ENCODE measurements at regions not wholly inside any gene's neighbourhood (a gene's known extent, or its start where the extent isn't known, plus 50 kb on each side); places are given as distances from the start of the nearest gene placed in this dataset.

- no peak for DNase-seq (ENCODE audit: low read depth in 2 of 2)
These were observed 66.6 kb upstream of the IGFBP3 start for GRCh38 chr7:45987521-45988290.

GRCh38 chr7:45986355-45987298 is 65.6 kb upstream of the IGFBP3 start:
- no peak for DNase-seq (ENCODE audit: low read depth in 2 of 2)

DNA sequence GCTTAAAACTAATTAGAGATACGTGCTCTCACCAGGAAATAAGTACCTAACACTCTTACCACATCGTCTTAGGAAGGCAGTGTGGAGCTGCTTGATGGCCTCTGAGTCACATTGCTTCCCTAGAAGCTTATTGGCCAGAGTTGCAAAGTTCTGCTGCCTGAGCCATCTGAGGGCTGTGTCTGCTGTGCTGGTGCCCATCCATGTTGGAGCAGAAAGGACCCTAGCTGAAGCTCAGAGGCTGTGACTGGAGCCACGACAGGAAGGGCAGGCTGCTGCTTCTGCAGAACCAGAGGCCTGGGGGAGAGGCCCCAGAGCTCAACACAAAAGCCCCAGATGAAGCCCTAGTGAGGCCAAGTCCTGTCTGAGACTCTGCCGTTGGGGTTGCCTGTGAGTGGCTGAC is 64.8 kb upstream of the IGFBP3 start:
- DNase-seq (ENCODE audit: low read depth in 2 of 2): no peak

DNA sequence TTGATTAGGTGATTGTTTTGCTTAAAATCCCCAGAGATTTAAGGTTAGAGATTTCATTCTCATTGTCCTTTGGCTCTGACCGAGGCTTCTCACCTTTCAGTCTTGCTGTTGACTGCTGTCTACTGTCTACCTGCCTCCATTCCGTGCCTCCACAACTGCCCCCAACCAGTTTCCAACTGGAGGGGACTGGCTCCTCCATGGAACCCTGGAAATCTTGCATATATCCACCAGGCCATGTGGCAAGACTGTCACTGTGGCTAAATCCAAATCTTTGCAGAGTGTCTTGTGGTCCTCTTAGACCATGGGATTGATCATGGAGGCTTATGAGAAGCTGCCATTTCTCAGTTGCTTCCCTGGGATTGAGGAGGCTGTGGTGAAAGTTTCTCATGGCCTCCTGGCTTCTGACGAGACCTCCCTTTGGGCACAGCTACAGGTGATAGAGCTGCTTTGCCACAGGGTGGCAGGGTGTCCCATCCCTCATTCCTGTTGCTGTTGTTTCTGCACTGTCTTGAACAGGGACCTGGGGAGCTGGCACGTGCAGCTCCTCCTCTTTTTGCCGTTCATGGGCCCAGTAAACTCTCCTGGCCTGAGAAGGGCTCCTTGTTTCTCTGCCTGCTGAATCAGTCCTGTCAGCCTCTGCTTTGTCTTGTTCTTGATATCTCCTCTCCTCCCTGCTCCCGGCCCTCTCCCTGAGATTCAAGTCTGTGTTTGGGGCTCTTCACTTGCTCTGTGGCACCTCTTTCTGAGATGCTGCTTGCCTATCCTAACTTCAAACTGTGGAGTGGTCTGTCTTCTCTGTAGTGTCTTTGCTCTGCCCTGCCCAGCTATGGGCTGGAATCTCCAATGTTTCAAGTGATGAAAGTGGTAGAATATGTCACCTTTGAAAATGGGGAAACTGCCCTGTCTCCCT is 63.6 kb upstream of the IGFBP3 start:
- DNase-seq (ENCODE audit: low read depth in 2 of 2): no peak

GRCh38 chr7:45983720-45984255 is 62.7 kb upstream of the IGFBP3 start:
- no peak for DNase-seq (ENCODE audit: low read depth in 2 of 2)

GRCh38 chr7:45982907-45983719 is 62.0 kb upstream of the IGFBP3 start:
- no peak for DNase-seq (ENCODE audit: low read depth in 2 of 2)

GRCh38 chr7:45982132-45982531 is 61.1 kb upstream of the IGFBP3 start:
- no peak for DNase-seq (ENCODE audit: low read depth in 2 of 2)

DNA sequence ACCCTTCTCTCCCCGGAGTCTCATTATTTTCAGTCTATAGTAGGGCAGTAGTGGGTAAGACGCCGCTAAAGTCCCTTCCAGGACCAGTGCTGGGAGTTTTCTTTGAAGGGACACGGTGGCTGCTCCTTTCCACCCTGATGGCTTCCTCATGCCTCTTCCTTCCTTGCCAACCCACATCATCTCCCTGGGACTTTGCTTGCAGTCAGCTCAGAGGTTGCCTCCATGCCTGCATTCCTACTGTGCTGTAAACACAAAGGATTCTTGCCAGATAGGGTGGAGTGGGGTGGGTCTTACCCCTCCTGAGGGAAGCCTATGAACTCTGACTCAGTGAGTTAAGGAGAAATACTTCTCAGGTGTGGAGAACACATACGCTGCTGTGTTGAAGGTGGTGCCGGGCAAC is 59.9 kb upstream of the IGFBP3 start:
- DNase-seq (ENCODE audit: low read depth in 2 of 2): no peak

DNA sequence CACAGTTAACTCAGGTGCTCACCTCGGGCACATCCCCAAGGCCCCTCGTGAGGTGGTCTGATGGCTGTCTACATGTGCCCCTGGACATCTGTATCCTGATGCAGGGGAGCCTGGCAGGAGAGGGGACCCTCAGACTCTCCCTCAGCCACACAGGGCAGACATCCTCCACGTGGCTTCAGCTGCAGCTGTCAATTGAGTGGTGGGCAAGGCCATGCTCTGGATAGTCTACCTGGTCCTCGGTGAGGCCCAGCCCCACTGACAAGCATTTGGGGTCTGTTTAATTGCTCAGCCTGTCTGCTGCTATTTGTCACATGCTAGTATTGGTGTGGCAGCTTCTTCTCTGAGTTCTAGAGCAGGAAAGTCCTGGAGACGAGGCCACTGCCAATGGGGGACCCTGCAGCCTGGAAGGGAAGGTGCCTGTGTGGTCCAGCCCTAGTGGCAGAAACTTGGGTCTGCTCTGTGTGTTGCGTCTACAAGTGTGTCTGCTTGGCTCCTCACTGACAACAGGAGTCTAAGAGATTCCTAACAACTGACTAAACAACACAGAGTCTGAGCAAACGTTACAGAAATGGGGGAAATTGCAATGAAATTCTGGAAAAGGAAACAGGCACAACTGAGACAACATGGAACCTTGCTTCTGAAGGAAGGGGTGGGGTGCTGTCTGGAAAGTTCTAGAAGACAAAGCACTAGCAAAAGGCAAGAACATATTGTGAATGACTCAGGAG is 59.3 kb upstream of the IGFBP3 start:
- no peak for DNase-seq (ENCODE audit: low read depth in 2 of 2)

GRCh38 chr7:45979275-45980180 is 58.5 kb upstream of the IGFBP3 start:
- DNase-seq (ENCODE audit: low read depth in 2 of 2): no peak

DNA sequence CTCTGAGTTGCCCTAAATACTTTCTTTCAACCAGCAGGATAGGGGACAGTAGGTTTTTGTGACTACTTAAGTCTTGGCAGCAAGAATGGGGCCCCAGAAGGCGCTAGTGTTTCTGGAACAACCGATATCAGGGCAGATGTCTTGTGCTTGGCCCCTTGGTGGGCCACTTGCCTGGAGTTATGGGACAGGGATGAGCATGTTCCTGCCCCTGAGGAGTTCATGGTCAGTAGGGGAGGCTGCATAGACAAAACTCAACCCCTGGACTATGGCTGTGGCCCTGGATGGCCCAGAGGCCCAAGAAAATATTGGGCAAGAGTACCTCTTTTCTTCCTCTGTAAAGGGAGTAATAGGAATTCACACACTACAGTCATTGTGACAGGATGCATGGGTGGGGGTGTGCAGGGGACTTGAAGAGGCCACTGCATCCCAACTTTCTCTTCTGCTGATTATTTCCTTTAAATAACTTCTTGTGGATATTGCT is 57.7 kb upstream of the IGFBP3 start:
- DNase-seq (ENCODE audit: low read depth in 2 of 2): no peak

GRCh38 chr7:45978010-45978681 is 57.1 kb upstream of the IGFBP3 start:
- DNase-seq (ENCODE audit: low read depth in 2 of 2): no peak

GRCh38 chr7:45977256-45977780 is 56.2 kb upstream of the IGFBP3 start:
- no peak for DNase-seq (ENCODE audit: low read depth in 2 of 2)

- DNase-seq (ENCODE audit: low read depth in 2 of 2): no peak
These were observed 55.4 kb upstream of the IGFBP3 start for GRCh38 chr7:45976485-45976856.

GRCh38 chr7:45975847-45976484 is 54.9 kb upstream of the IGFBP3 start:
- no peak for DNase-seq (ENCODE audit: low read depth in 2 of 2)

DNA sequence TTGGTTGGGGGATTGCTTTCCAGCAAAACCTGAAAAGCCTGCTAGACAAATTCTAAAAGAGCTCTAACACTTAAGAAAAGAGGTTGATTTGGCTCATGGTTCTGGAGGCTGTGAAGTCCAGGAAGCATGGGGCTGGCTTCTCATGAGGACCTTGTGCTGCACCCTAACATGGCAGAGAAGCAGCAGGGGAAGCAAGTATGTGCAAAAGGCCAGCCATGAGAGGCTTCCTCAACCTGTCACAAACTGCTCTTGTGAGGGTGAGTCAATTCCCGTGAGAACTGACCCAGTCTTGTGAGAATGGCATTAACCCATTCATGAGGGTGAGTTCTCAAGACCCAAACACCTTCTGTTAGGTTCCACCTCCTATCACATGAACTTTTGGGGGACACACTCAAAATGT is 54.3 kb upstream of the IGFBP3 start:
- no peak for DNase-seq (ENCODE audit: low read depth in 2 of 2)

DNA sequence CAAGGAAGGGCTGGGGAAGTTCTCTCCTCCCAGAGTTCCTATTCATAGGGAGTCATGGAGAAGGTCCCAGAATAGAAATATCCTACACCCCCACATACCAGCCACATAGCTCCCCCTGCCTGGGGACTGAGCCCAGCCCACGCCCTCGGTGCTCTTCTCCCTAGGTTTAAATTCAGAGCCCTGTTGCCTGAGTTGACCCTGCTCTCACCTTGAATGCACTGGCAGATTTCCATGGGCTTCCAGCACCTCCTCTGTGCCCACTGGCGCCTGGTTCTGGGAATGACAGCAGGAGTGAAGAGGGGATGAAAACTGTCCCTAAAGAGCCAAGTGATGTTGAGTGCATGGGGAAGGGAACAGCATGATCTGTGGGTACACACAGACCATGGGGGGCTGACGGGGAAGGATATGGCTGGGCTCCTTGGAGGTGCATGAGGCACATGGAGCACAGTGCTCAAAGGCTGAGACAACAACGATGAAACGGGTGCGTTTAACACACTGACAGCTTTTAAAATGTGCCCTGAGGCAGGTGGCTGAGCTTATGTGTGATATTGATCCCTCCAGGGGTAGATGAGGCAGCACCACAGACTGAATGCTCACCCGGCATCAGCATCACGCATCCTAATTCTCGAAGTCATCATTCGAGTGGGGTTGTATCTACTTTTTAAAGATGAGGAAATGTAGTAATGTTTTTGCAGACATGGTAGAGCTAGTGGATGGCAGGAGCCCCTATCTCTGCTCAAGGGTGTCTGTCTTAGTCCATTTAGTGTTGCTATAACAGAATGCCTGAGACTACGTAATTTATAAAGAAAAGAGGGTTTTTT is 53.7 kb upstream of the IGFBP3 start:
- DNase-seq (ENCODE audit: low read depth in 2 of 2): no peak
